Kidney epithelial cell (primary cell): ENCODE measurements at regions not wholly inside any gene's neighbourhood (a gene's known extent, or its start where the extent isn't known, plus 50 kb on each side); places are given as distances from the start of the nearest gene placed in this dataset.
"Not testable (repeated sequence)": the region's sequence is repeated elsewhere in the genome, so short reads cannot be mapped to it uniquely, and the experiment has no call there.

Experiments
- DNase-seq: peaks from one replicate; pipeline ENCODE4 v3.0.0-alpha.2; 2010; ENCODE audit warnings: low read depth
- H3K27me3 ChIP-seq: 2 replicates; pipeline ENCODE4 v1.6.0; 2011; ENCODE audit warnings: low read length; ENCODE audit not compliant: control insufficient read depth, insufficient read depth
- H3K36me3 ChIP-seq: 2 replicates; pipeline ENCODE4 v1.5.1; 2011; ENCODE audit warnings: low read length; ENCODE audit not compliant: control insufficient read depth, insufficient read depth
- H3K4me3 ChIP-seq: 2 replicates; pipeline ENCODE4 v1.5.1; 2011; ENCODE audit warnings: low read depth, mild to moderate bottlenecking, control low read depth, low read length
- CTCF ChIP-seq: IDR thresholded peaks from 2 replicates; pipeline ENCODE4 v1.5.1; 2011; ENCODE audit warnings: mild to moderate bottlenecking, moderate library complexity, low read length, control low read depth, inconsistent platforms; ENCODE audit not compliant: insufficient read depth, poor library complexity, severe bottlenecking

DNA sequence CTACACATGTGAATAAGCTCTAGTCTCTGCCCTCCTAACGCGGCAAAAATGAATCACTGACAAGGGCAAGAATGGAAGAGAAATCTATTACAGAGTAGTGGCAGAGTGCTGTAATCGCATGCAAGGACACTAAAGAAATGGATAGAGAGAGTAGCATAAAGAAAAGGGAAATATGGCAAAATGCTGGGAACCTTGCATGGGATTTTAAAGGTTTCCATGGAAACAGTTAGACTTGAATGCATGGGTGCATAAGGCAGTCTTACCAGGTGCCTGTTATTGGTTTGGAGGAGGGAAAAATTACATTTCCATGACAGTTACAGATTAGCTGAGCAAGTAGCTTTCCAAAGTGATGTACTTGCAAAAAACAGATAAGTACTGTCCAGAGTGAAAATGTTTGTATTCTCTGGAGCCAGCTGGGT, 233.4 kb downstream of the PTN start:
- no peak for DNase-seq
- no peaks in the 10 kb centered on the region for H3K27me3 ChIP-seq
- no peak overlapping the region for H3K4me3 ChIP-seq
- H3K36me3 ChIP-seq, result no peaks in the 10 kb centered on the region
- no peak for TF ChIP-seq CTCF

DNA sequence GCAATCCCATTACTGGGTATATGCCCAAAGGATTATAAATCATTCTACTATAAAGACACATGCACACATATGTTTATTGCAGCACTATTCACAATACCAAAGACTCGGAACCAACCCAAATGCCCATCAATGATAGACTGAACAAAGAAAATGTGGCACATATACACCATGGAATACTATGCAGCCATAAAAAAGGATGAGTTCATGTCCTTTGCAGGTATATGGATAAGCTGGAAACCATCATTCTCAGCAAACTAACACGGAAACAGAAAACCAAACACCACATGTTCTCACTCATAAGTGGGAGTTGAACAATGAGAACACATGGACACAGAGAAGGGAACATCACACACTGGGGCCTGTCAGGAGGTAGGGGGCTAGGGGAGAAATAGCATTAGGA, 235.7 kb downstream of the PTN start:
- H3K36me3 ChIP-seq, H3K4me3 ChIP-seq, DNase-seq, H3K27me3 ChIP-seq: not testable (repeated sequence)

DNA sequence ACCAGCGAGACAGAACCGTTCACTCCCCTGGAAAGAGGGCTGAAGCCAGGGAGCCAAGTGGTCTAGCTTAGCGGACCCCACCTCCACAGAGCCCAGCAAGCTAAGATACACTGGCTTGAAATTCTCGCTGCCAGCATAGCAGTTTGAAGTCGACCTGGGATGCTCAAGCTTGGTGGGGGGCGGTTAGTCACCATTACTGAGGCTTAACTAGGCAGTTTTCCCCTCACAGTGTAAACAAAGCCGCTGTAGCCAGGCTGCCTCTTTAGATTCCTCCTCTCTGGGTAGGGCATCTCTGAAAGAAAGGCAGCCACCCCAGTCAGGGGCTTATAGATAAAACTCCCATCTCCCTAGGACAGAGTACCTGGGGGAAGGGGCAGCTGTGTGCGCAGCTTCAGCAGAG, 235.1 kb downstream of the CHRM2 start:
- not testable (repeated sequence) for DNase-seq, H3K27me3 ChIP-seq, H3K36me3 ChIP-seq, H3K4me3 ChIP-seq

DNA sequence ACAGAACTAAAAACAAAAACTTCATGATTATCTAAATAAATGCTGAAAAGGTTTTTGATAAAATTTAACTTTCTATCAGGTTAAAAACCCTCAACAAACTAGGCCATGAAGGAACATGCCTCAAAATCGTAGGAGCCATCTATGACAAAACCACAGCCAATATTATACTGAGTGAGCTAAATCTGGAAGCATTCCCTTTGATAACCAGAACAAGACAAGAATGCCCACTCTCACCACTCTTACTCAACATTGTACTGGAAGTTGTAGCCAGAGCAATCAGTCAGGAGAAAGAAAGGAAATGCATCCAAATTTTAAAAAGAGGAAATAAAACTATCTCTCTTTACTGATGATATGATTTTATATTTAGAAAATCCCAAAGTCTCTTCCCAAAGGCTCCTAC, 228.7 kb downstream of the CHRM2 start:
- DNase-seq, result no peak
- TF ChIP-seq CTCF, result no peak
- Histone ChIP-seq H3K4me3 (no peak overlapping the region), H3K27me3 (no peaks in the 10 kb centered on the region), H3K36me3 (no peaks in the 10 kb centered on the region)

DNA sequence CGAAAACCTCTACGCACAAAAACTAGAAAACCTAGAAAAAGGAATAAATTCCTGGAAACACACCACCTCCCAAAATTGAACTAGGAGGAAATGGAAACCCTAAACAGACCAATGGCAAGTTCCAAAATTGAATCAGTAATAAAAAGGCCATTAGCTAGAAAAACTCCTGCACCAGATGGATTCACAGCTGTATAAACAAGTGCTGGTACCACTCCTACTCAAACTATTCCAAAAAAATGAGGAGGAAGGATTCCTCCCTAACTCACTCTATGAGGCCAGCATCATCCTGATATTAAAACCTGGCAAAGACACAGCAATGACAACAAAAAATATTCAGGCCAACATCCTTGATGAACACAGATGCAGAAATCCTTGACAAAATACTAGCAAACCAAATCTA, 228.2 kb downstream of the CHRM2 start:
- Histone ChIP-seq H3K36me3 (no peaks in the 10 kb centered on the region), H3K4me3 (no peak overlapping the region), H3K27me3 (no peaks in the 10 kb centered on the region)
- DNase-seq, result no peak
- TF ChIP-seq CTCF, result no peak

DNA sequence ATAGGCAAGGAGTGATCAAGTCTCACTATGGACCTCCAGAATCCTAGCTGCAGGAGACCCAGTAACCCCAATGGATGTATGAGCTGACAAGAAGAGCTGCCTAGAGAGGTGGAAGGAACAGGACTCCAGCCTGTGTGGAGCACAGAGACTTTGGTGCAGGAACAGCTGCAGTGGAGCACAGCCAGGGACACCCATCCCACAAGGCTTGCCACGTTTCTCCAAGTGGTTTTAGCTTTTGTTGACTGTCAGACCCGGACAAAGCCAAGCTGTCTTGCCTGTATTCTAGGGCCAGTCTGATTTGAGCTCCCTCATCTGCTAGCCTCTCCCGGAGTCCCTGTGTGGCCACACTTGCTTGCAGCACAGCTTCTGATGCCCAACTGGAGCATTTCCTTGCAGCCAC, 224.7 kb downstream of the CHRM2 start:
- no peak for TF ChIP-seq CTCF
- Histone ChIP-seq H3K36me3 (no peaks in the 10 kb centered on the region), H3K4me3 (no peak overlapping the region), H3K27me3 (no peaks in the 10 kb centered on the region)
- DNase-seq, result no peak

DNA sequence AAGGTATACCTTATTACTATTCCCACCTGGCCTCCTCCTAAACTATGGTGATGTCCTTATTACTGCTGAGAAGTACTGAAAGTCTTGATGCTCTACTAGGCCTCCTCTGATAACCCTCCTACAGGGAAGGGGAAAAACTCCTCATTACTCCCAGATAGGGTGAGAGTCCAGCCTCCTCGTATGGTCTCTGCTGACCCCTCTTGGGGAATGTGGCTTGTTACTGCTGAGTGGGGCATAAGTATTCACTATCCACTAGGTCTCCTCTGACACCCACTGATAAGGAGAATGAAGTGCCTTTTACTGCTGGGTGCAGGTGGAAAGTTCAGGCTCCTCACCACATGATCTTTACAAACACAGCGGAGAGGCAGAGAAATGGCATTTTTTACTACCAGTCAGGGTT, 222.9 kb downstream of the CHRM2 start:
- Histone ChIP-seq H3K4me3 (no peak overlapping the region), H3K36me3 (no peaks in the 10 kb centered on the region), H3K27me3 (no peaks in the 10 kb centered on the region)
- TF ChIP-seq CTCF, result no peak
- no peak for DNase-seq
